Gastrocnemius medialis (tissue), 4 donors: ENCODE measurements at regions not wholly inside any gene's neighbourhood (a gene's known extent, or its start where the extent isn't known, plus 50 kb on each side); places are given as distances from the start of the nearest gene placed in this dataset.

Source experiments
- CTCF ChIP-seq, 5 experiments: fragments of 450-650 bp in 3 of 5; fragments of 200-600 bp in 2 of 5; sonication (generic) in 2 of 5; IDR thresholded peaks in 4 of 5; conservative IDR thresholded peaks in 1 of 5; 1 replicate in 4 of 5; 2 replicates in 1 of 5; pipeline ENCODE4 v1.5.1; 2016 to 2019; ENCODE audit warnings: antibody characterized with exemption in 5 of 5, mild to moderate bottlenecking in 3 of 5, moderate library complexity in 3 of 5
- POLR2A ChIP-seq, 2 donors: fragments of 450-650 bp; IDR thresholded peaks; one replicate each; pipeline ENCODE4 v1.6.1; 2017; ENCODE audit warnings: antibody characterized with exemption in 2 of 2, mild to moderate bottlenecking in 2 of 2, moderate library complexity in 2 of 2

GRCh38 chr3:124115956-124116355 is 124.0 kb upstream of the ROPN1 start:
- TF ChIP-seq CTCF (IDR thresholded peaks at IDR 0.05 in 4 of 5, conservative IDR thresholded peaks at IDR 0.05 in 1 of 5) (no peak), POLR2A (IDR thresholded peaks at IDR 0.05) (no peak)
